ENCODE measurements at regions not wholly inside any gene's neighbourhood (a gene's known extent, or its start where the extent isn't known, plus 50 kb on each side); places are given as distances from the start of the nearest gene placed in this dataset.

- TF ChIP-seq CTCF (IDR thresholded peaks at IDR 0.05), result no peak
- TF ChIP-seq POLR2A (IDR thresholded peaks at IDR 0.05), result no peak
- TF ChIP-seq EP300 (IDR thresholded peaks at IDR 0.05), result no peak
These were observed 136.3 kb downstream of the SNAPC1 start for GRCh38 chr14:61898568-61898967.
